GM23248 (cell line): ENCODE measurements at regions not wholly inside any gene's neighbourhood (a gene's known extent, or its start where the extent isn't known, plus 50 kb on each side); places are given as distances from the start of the nearest gene placed in this dataset.

Experiments used
- EZH2 ChIP-seq: fragments of 200-600 bp; sonication (generic); IDR thresholded peaks from 2 replicates; pipeline ENCODE4 v1.6.1; 2018; ENCODE audit warnings: antibody characterized with exemption, mild to moderate bottlenecking; ENCODE audit not compliant: insufficient read depth, poor library complexity, severe bottlenecking
- EZH2phosphoT487 ChIP-seq: fragments of 200-600 bp; sonication (generic); IDR thresholded peaks from 2 replicates; pipeline ENCODE4 v1.6.1; 2018; ENCODE audit warnings: antibody characterized with exemption, moderate library complexity, mild to moderate bottlenecking, low read depth; ENCODE audit not compliant: insufficient read depth

DNA sequence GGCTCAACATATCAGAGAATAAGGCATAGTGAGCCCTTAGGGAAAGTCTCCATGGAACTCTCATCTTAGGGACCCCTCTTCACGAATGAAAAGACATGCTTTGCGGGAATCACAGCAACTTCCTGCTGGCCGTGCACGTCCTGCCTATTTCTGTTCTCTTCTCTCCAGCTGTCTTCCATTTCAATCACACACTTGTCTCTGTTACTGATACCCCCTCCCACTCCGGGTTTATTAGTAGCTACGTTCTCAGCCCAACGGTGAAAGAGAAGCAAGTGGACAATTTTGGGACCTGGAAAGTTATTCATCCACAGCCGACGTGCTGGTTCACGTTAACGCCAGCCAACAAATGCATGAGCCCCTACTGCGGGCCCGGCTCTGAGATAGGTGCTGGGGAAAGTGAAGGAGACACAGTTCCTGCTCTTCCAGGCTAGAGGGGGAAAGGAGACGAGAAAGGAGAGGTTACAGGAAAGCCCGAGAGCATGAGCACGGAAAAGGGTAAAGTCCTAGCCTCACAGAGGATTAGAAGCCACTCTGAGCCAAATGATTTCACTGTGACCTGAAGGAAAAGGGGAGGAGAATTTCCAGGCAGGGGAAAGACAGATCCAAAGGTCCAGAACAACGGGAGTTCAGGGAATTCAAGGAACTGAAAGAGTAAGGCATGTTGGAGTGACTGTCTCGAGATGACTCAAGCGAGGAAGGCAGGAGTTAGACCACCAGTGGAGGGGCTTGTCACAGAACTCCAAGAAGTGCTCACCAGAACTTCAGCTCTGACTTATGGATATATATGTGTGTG, 81.8 kb upstream of the CLDN10 start:
- TF ChIP-seq EZH2 = no peak
- TF ChIP-seq EZH2phosphoT487 = no peak
